H1 (cell line): ENCODE measurements at regions not wholly inside any gene's neighbourhood (a gene's known extent, or its start where the extent isn't known, plus 50 kb on each side); places are given as distances from the start of the nearest gene placed in this dataset.

Experiments
- CTCF ChIA-PET: fragments of 300-600 bp; sonication (Branson Sonifier 250); formaldehyde crosslinking; loops from one replicate; lab custom pipeline; 2021; ENCODE audit not compliant: partially characterized antibody; lab: Charles Lee
- POLR2A ChIA-PET: fragments of 300-600 bp; sonication (Branson Sonifier 250); formaldehyde crosslinking; loops from one replicate; lab custom pipeline; 2021; ENCODE audit warnings: inconsistent platforms; ENCODE audit not compliant: partially characterized antibody; lab: Charles Lee
- DNase-seq, 2 experiments: peaks; one replicate each; pipeline versions ENCODE4 v3.0.0 to v3.0.0-alpha.2; 2010 to 2022; ENCODE audit warnings: low spot score in 2 of 2, low read depth in 1 of 2, mixed read lengths in 1 of 2
- FAIRE-seq: peaks from 2 replicates; lab custom pipeline; 2011; peaks lifted over from hg19 to GRCh38; lab: Jason Lieb, UNC
- H2AFZ ChIP-seq: 2 replicates; pipeline ENCODE4 v1.8.1; 2012; ENCODE audit warnings: low read length, inconsistent platforms
- H2AK5ac ChIP-seq: 2 replicates; pipeline ENCODE4 v1.6.1; 2013; ENCODE audit warnings: low read depth, low read length
- H2BK120ac ChIP-seq: replicated peaks from 2 replicates; pipeline ENCODE3; 2013; ENCODE audit warnings: low read depth, low read length, inconsistent platforms
- H2BK12ac ChIP-seq: 2 replicates; pipeline ENCODE4 v1.6.1; 2013; ENCODE audit warnings: low read depth, low read length
- H2BK15ac ChIP-seq: 2 replicates; pipeline ENCODE4 v1.6.1; 2013; ENCODE audit warnings: low read length
- H2BK20ac ChIP-seq: 2 replicates; pipeline ENCODE4 v1.6.1; 2013; ENCODE audit warnings: low read length
- H2BK5ac ChIP-seq: 2 replicates; pipeline ENCODE4 v1.6.1; 2013; ENCODE audit warnings: low read depth, low read length
- H3K14ac ChIP-seq: 2 replicates; pipeline ENCODE4 v1.6.1; 2013; ENCODE audit warnings: inconsistent platforms; ENCODE audit not compliant: insufficient read length
- H3K18ac ChIP-seq: 2 replicates; pipeline ENCODE4 v1.6.1; 2013; ENCODE audit warnings: low read length; ENCODE audit errors: extremely low read depth
- H3K23ac ChIP-seq: 2 replicates; pipeline ENCODE4 v1.6.1; 2013; ENCODE audit warnings: inconsistent platforms; ENCODE audit not compliant: insufficient read length
- H3K23me2 ChIP-seq: 2 replicates; pipeline ENCODE4 v1.6.1; 2013; ENCODE audit warnings: low read depth, low read length
- H3K27ac ChIP-seq: 2 replicates; pipeline ENCODE4 v1.6.1; 2011; ENCODE audit warnings: low read depth, low read length, inconsistent platforms
- H3K27me3 ChIP-seq, 4 experiments: replicated peaks in 1 of 4; 1 replicate in 1 of 4; 2 replicates in 3 of 4; pipeline versions ENCODE4 v1.6.1 to v1.8.1; 2011 to 2013; ENCODE audit warnings: low read length in 3 of 4, mild to moderate bottlenecking in 3 of 4, inconsistent platforms in 2 of 4, mixed read lengths in 2 of 4, moderate library complexity in 1 of 4; ENCODE audit not compliant: control insufficient read depth in 3 of 4, insufficient read depth in 3 of 4; ENCODE audit errors: extremely low read depth in 1 of 4
- H3K36me3 ChIP-seq, 4 experiments: 2 replicates each; pipeline versions ENCODE4 v1.6.1 to v1.8.1; 2011 to 2013; ENCODE audit warnings: mild to moderate bottlenecking in 4 of 4, low read length in 3 of 4, moderate library complexity in 2 of 4, control low read depth in 1 of 4, inconsistent platforms in 1 of 4; ENCODE audit not compliant: insufficient read depth in 4 of 4, control insufficient read depth in 2 of 4
- H3K4ac ChIP-seq: replicated peaks from 2 replicates; pipeline ENCODE3; 2013; ENCODE audit warnings: low read length, low read depth, mixed read lengths, inconsistent platforms; ENCODE audit not compliant: insufficient read length
- H3K4me1 ChIP-seq, 4 experiments: replicated peaks in 1 of 4; 1 replicate in 1 of 4; 2 replicates in 3 of 4; pipeline versions ENCODE4 v1.6.1 to v1.8.1; 2011 to 2013; ENCODE audit warnings: low read length in 3 of 4, inconsistent platforms in 2 of 4, mixed read lengths in 1 of 4; ENCODE audit not compliant: insufficient read depth in 4 of 4, control insufficient read depth in 3 of 4
- H3K4me2 ChIP-seq, 2 experiments: 2 replicates each; pipeline versions ENCODE4 v1.6.1 to v1.8.1; 2011 to 2013; ENCODE audit warnings: low read depth in 2 of 2, low read length in 2 of 2, control low read depth in 1 of 2, inconsistent platforms in 1 of 2, mild to moderate bottlenecking in 1 of 2; ENCODE audit not compliant: insufficient read depth in 1 of 2
- H3K4me3 ChIP-seq, 4 experiments: fragments of 200-600, 300-600 bp in 1 of 4; sonication (generic), shearing (Covaris generic), sonication (Bioruptor Twin) in 1 of 4; 2 replicates each; pipeline versions ENCODE4 v1.5.1 to v1.8.1; 2011 to 2016; ENCODE audit warnings: low read length in 4 of 4, low read depth in 3 of 4, control low read depth in 2 of 4, inconsistent platforms in 2 of 4, mild to moderate bottlenecking in 2 of 4, mixed read lengths in 1 of 4, moderate library complexity in 1 of 4; ENCODE audit not compliant: insufficient read depth in 2 of 4; ENCODE audit errors: extremely low read depth in 1 of 4
- H3K56ac ChIP-seq: replicated peaks from 2 replicates; pipeline ENCODE3; 2013; ENCODE audit warnings: low read depth, mild to moderate bottlenecking, mixed read lengths, low read length, inconsistent platforms; ENCODE audit not compliant: insufficient read length
- H3K79me1 ChIP-seq: 2 replicates; pipeline ENCODE4 v1.6.1; 2013; ENCODE audit warnings: low read depth, low read length, control low read depth
- H3K79me2 ChIP-seq, 2 experiments: 2 replicates each; pipeline versions ENCODE4 v1.6.1 to v1.8.1; 2012 to 2013; ENCODE audit warnings: low read length in 2 of 2, mild to moderate bottlenecking in 2 of 2, inconsistent platforms in 1 of 2; ENCODE audit not compliant: insufficient read depth in 2 of 2, control insufficient read depth in 1 of 2
- H3K9ac ChIP-seq, 4 experiments: replicated peaks in 1 of 4; 1 replicate in 1 of 4; 2 replicates in 3 of 4; pipeline versions ENCODE4 v1.6.1 to v1.8.1; 2011 to 2013; ENCODE audit warnings: low read depth in 3 of 4, low read length in 3 of 4, control low read depth in 2 of 4, mild to moderate bottlenecking in 2 of 4, moderate library complexity in 2 of 4, inconsistent platforms in 1 of 4; ENCODE audit errors: extremely low read depth in 1 of 4
- H3K9me3 ChIP-seq, 2 experiments: 2 replicates each; pipeline versions ENCODE4 v1.6.1 to v1.8.1; 2012 to 2013; ENCODE audit warnings: mild to moderate bottlenecking in 2 of 2, moderate library complexity in 2 of 2, control low read depth in 1 of 2, inconsistent platforms in 1 of 2, low read depth in 1 of 2, low read length in 1 of 2, mixed read lengths in 1 of 2; ENCODE audit not compliant: insufficient read depth in 2 of 2
- H4K20me1 ChIP-seq, 2 experiments: replicated peaks in 1 of 2; 2 replicates each; pipeline versions ENCODE3 to v1.8.1; 2011 to 2013; ENCODE audit warnings: inconsistent platforms in 2 of 2, low read length in 2 of 2, mild to moderate bottlenecking in 1 of 2; ENCODE audit not compliant: insufficient read depth in 2 of 2, control insufficient read depth in 1 of 2
- H4K5ac ChIP-seq: 2 replicates; pipeline ENCODE4 v1.6.1; 2013; ENCODE audit warnings: low read length, low read depth, mixed read lengths, inconsistent platforms; ENCODE audit not compliant: insufficient read length
- H4K8ac ChIP-seq: 2 replicates; pipeline ENCODE4 v1.8.0; 2013; ENCODE audit warnings: mild to moderate bottlenecking, moderate library complexity, low read length, inconsistent platforms; ENCODE audit not compliant: insufficient read depth; ENCODE audit errors: extremely low read depth
- H4K91ac ChIP-seq: replicated peaks from 2 replicates; pipeline ENCODE3; 2013; ENCODE audit warnings: low read length, mixed read lengths, inconsistent platforms; ENCODE audit not compliant: insufficient read length
- FOSL1 ChIP-seq: IDR thresholded peaks from 2 replicates; pipeline ENCODE4 v1.6.1; 2011; ENCODE audit warnings: mild to moderate bottlenecking, low read depth, low read length, moderate library complexity; ENCODE audit not compliant: insufficient read depth
- GABPA ChIP-seq: IDR thresholded peaks from 2 replicates; pipeline ENCODE4 v1.6.1; 2011; ENCODE audit warnings: mild to moderate bottlenecking, low read length, moderate library complexity, borderline replicate concordance; ENCODE audit not compliant: insufficient read depth
- KDM5A ChIP-seq: fragments of 200-600 bp; IDR thresholded peaks from 2 replicates; pipeline ENCODE4 v1.7.1; 2012; ENCODE audit warnings: mild to moderate bottlenecking, low read length, inconsistent platforms, mixed read lengths
- MAX ChIP-seq: IDR thresholded peaks from 2 replicates; pipeline ENCODE4 v1.6.1; 2012; ENCODE audit warnings: inconsistent platforms
- NANOG ChIP-seq: IDR thresholded peaks from 2 replicates; pipeline ENCODE4 v1.6.1; 2011; ENCODE audit warnings: low read length, low read depth, mild to moderate bottlenecking, inconsistent platforms; ENCODE audit not compliant: insufficient read depth, poor library complexity, severe bottlenecking
- POLR2A ChIP-seq, 2 experiments: IDR thresholded peaks; 1 replicate in 1 of 2; 2 replicates in 1 of 2; pipeline ENCODE4 v1.6.1; 2011; ENCODE audit warnings: low read depth in 2 of 2, low read length in 2 of 2, mild to moderate bottlenecking in 2 of 2; ENCODE audit errors: control extremely low read depth in 1 of 2
- SIN3A ChIP-seq, 2 experiments: IDR thresholded peaks in 1 of 2; conservative IDR thresholded peaks in 1 of 2; 2 replicates each; pipeline ENCODE4 v1.6.1; 2011 to 2012; ENCODE audit warnings: low read length in 2 of 2, improper control_type of control experiment in 1 of 2, low read depth in 1 of 2, mild to moderate bottlenecking in 1 of 2
- YY1 ChIP-seq: IDR thresholded peaks from 2 replicates; pipeline ENCODE4 v1.6.1; 2011; ENCODE audit warnings: low read depth, mild to moderate bottlenecking, low read length
- WGBS, 2 experiments: shearing (Covaris generic) in 1 of 2; methylation state at CpG; one replicate each; pipeline versions ENCODE4 v1.1.6 to v1.1.7; 2013 to 2015; ENCODE audit warnings: low lambda C conversion rate in 2 of 2, mixed read lengths in 2 of 2, inconsistent platforms in 1 of 2, low coverage in 1 of 2, missing lambda C conversion rate in 1 of 2; ENCODE audit not compliant: insufficient replicate concordance in 2 of 2, insufficient coverage in 1 of 2, insufficient read length in 1 of 2; ENCODE audit errors: extremely low coverage in 1 of 2, missing lambda C conversion rate in 1 of 2; 5-methylcytosine and 5-hydroxymethylcytosine counted together

- Histone ChIP-seq H2BK5ac (no peak overlapping the region), H3K56ac (no peak overlapping the region), H3K27me3 (no peaks in the 10 kb centered on the region), H4K8ac (no peak overlapping the region), H3K23me2 (peaks cover 2% of the 10 kb centered on the region; the same call in 1 of the 2 replicates), H2BK12ac (no peak overlapping the region), H2AFZ (no peak overlapping the region), H3K79me2 (no peaks in the 10 kb centered on the region), H2BK15ac (no peak overlapping the region), H4K5ac (no peak overlapping the region), H3K4ac (no peak overlapping the region), H3K9me3 (no peaks in the 10 kb centered on the region), H2BK120ac (no peak overlapping the region), H2AK5ac (no peak overlapping the region), H3K23ac (no peak overlapping the region), H3K36me3 (no peaks in the 10 kb centered on the region), H3K27ac (no peak overlapping the region), H2BK20ac (no peak overlapping the region), H3K4me2 (no peak overlapping the region), H3K79me1 (no peaks in the 10 kb centered on the region), H3K14ac (no peak overlapping the region), H3K18ac (no peak overlapping the region), H3K4me3 (no peak overlapping the region), H3K4me1 (no peaks in the 10 kb centered on the region), H4K91ac (no peak overlapping the region), H3K9ac (no peak overlapping the region), H4K20me1 (no peaks in the 10 kb centered on the region)
- CTCF ChIA-PET, result interaction anchor here (4.2 kb wide), 1 partner anchor 12 kb away, joined by 17 read pairs; no protein-coding TSS in a partner anchor
- DNase-seq (no peak), FAIRE-seq (no peak)
- POLR2A ChIA-PET, result no interaction called here
- no peak for TF ChIP-seq YY1
- no peak for TF ChIP-seq FOSL1
- no peak for TF ChIP-seq MAX
- no peak for TF ChIP-seq KDM5A
- no peak for TF ChIP-seq NANOG
- no peak for TF ChIP-seq GABPA
- TF ChIP-seq POLR2A (IDR thresholded peaks at IDR 0.05; ENCODE audit: control extremely low read depth in 1 of 2, low read depth in 2 of 2, low read length in 2 of 2), result no peak
- TF ChIP-seq SIN3A (conservative IDR thresholded peaks at IDR 0.05 in 1 of 2, IDR thresholded peaks at IDR 0.05 in 1 of 2; ENCODE audit: low read depth in 1 of 2, low read length in 2 of 2), result no peak
- 100% methylated on average over 1 of the region's 1 CpG; no CpG with 5 or more reads in 1 of the 2 experiments for WGBS, 2 experiments
Observed at GRCh38 chr4:180031330-180031729, 2211.9 kb upstream of the TENM3 start.
